ENCODE measurements at regions not wholly inside any gene's neighbourhood (a gene's known extent, or its start where the extent isn't known, plus 50 kb on each side); places are given as distances from the start of the nearest gene placed in this dataset.

GRCh38 chr15:48020166-48020565, 100.6 kb upstream of the SLC24A5 start:
- no peaks in the 10 kb centered on the region for H3K36me3 ChIP-seq (ENCODE audit: control insufficient read depth, insufficient read depth, low read length)
- no peaks in the 10 kb centered on the region for H3K9me3 ChIP-seq (ENCODE audit: control insufficient read depth, insufficient read depth, low read length)

GRCh38 chr15:48021336-48022086, 99.3 kb upstream of the SLC24A5 start:
- no peaks in the 10 kb centered on the region for H3K27me3 ChIP-seq (ENCODE audit: control insufficient read depth, insufficient read depth, low read length)
- no peaks in the 10 kb centered on the region for H3K36me3 ChIP-seq (ENCODE audit: control insufficient read depth, insufficient read depth, low read length)
- no peaks in the 10 kb centered on the region for H3K9me3 ChIP-seq (ENCODE audit: control insufficient read depth, insufficient read depth, low read length)
- no peak overlapping the region for H3K9ac ChIP-seq (ENCODE audit: low read depth, low read length)
- H3K4me3 ChIP-seq (ENCODE audit: low read depth, low read length) = no peak overlapping the region
- no peaks in the 10 kb centered on the region for H3K4me1 ChIP-seq (ENCODE audit: control insufficient read depth, insufficient read depth, low read length)
- H3K27ac ChIP-seq (ENCODE audit: low read depth, low read length) = no peak overlapping the region

More at GRCh38 chr15:48020166-48020565, 100.6 kb upstream of the SLC24A5 start:
- no peak overlapping the region for H3K4me3 ChIP-seq (ENCODE audit: low read depth, low read length)
- no peak overlapping the region for H3K27ac ChIP-seq (ENCODE audit: low read depth, low read length)
- H3K4me1 ChIP-seq (ENCODE audit: control insufficient read depth, insufficient read depth, low read length) = no peaks in the 10 kb centered on the region
- H3K27me3 ChIP-seq (ENCODE audit: control insufficient read depth, insufficient read depth, low read length) = no peaks in the 10 kb centered on the region
- no peak overlapping the region for H3K9ac ChIP-seq (ENCODE audit: low read depth, low read length)

GRCh38 chr15:48025118-48025517, 95.7 kb upstream of the SLC24A5 start:
- Histone ChIP-seq H3K36me3 (ENCODE audit: control insufficient read depth, insufficient read depth, low read length) (no peaks in the 10 kb centered on the region), H3K4me3 (ENCODE audit: low read depth, low read length) (no peak overlapping the region), H3K27me3 (ENCODE audit: control insufficient read depth, insufficient read depth, low read length) (no peaks in the 10 kb centered on the region), H3K9me3 (ENCODE audit: control insufficient read depth, insufficient read depth, low read length) (no peaks in the 10 kb centered on the region), H3K27ac (ENCODE audit: low read depth, low read length) (no peak overlapping the region), H3K9ac (ENCODE audit: low read depth, low read length) (no peak overlapping the region), H3K4me1 (ENCODE audit: control insufficient read depth, insufficient read depth, low read length) (no peaks in the 10 kb centered on the region)

DNA sequence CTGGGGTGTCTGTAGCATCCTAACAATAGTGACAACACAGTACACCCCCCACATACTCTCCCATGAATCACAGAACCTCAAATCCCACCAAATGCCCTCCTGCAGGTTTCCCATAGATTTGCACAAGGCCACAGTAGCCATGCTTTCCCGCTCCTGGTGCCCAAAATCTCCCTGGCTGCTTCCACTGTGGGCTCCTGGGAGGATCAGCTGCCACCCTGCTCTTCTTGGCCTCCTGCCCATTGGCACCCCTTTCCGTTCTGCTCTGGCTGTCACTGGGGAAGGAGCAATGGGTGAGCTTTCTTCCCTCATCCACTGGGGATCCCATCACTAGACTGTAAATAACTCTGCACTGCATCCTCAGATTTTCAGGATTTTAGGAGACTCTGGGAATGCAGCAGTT, 92.1 kb upstream of the SLC24A5 start:
- Histone ChIP-seq H3K27ac (ENCODE audit: low read depth, low read length) (no peak overlapping the region), H3K9me3 (ENCODE audit: control insufficient read depth, insufficient read depth, low read length) (no peaks in the 10 kb centered on the region), H3K27me3 (ENCODE audit: control insufficient read depth, insufficient read depth, low read length) (no peaks in the 10 kb centered on the region), H3K36me3 (ENCODE audit: control insufficient read depth, insufficient read depth, low read length) (no peaks in the 10 kb centered on the region), H3K4me3 (ENCODE audit: low read depth, low read length) (no peak overlapping the region), H3K4me1 (ENCODE audit: control insufficient read depth, insufficient read depth, low read length) (no peaks in the 10 kb centered on the region), H3K9ac (ENCODE audit: low read depth, low read length) (no peak overlapping the region)

GRCh38 chr15:48029642-48030041, 91.1 kb upstream of the SLC24A5 start:
- no peak overlapping the region for H3K4me3 ChIP-seq (ENCODE audit: low read depth, low read length)
- H3K27ac ChIP-seq (ENCODE audit: low read depth, low read length) = no peak overlapping the region
- H3K36me3 ChIP-seq (ENCODE audit: control insufficient read depth, insufficient read depth, low read length) = no peaks in the 10 kb centered on the region
- H3K27me3 ChIP-seq (ENCODE audit: control insufficient read depth, insufficient read depth, low read length) = no peaks in the 10 kb centered on the region
- no peaks in the 10 kb centered on the region for H3K9me3 ChIP-seq (ENCODE audit: control insufficient read depth, insufficient read depth, low read length)
- no peak overlapping the region for H3K9ac ChIP-seq (ENCODE audit: low read depth, low read length)
- no peaks in the 10 kb centered on the region for H3K4me1 ChIP-seq (ENCODE audit: control insufficient read depth, insufficient read depth, low read length)

- H3K4me3 ChIP-seq (ENCODE audit: low read depth, low read length) = no peak overlapping the region
- no peaks in the 10 kb centered on the region for H3K9me3 ChIP-seq (ENCODE audit: control insufficient read depth, insufficient read depth, low read length)
- H3K27me3 ChIP-seq (ENCODE audit: control insufficient read depth, insufficient read depth, low read length) = no peaks in the 10 kb centered on the region
- H3K27ac ChIP-seq (ENCODE audit: low read depth, low read length) = no peak overlapping the region
- no peak overlapping the region for H3K9ac ChIP-seq (ENCODE audit: low read depth, low read length)
- no peaks in the 10 kb centered on the region for H3K36me3 ChIP-seq (ENCODE audit: control insufficient read depth, insufficient read depth, low read length)
- no peaks in the 10 kb centered on the region for H3K4me1 ChIP-seq (ENCODE audit: control insufficient read depth, insufficient read depth, low read length)
These were observed 89.3 kb upstream of the SLC24A5 start for GRCh38 chr15:48031466-48031865.

DNA sequence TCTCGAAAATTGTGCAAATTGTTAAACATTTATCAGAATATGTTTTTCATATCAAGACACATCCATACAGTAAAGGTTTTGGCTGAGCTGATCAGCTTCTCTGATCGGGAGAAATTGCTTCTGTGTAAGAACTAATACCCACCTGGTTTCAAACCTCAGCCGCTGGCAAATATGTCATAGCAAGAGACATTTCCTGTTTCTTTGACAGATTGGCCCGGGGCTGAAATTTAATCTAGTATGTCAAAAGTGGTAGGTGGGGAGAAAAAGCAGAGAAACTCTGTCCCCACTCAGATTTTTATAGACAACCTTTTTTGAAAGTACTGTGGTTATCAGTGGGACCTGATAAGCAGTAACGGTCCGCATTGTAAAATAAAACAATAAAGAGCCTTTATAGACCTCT, 88.8 kb upstream of the SLC24A5 start:
- Histone ChIP-seq H3K4me3 (ENCODE audit: low read depth, low read length) (no peak overlapping the region), H3K27me3 (ENCODE audit: control insufficient read depth, insufficient read depth, low read length) (no peaks in the 10 kb centered on the region), H3K4me1 (ENCODE audit: control insufficient read depth, insufficient read depth, low read length) (no peaks in the 10 kb centered on the region), H3K27ac (ENCODE audit: low read depth, low read length) (no peak overlapping the region), H3K9me3 (ENCODE audit: control insufficient read depth, insufficient read depth, low read length) (no peaks in the 10 kb centered on the region), H3K9ac (ENCODE audit: low read depth, low read length) (no peak overlapping the region), H3K36me3 (ENCODE audit: control insufficient read depth, insufficient read depth, low read length) (no peaks in the 10 kb centered on the region)

GRCh38 chr15:48032911-48033310, 87.9 kb upstream of the SLC24A5 start:
- H3K9me3 ChIP-seq (ENCODE audit: control insufficient read depth, insufficient read depth, low read length) = no peaks in the 10 kb centered on the region
- H3K27me3 ChIP-seq (ENCODE audit: control insufficient read depth, insufficient read depth, low read length) = no peaks in the 10 kb centered on the region
- H3K4me3 ChIP-seq (ENCODE audit: low read depth, low read length) = no peak overlapping the region
- no peaks in the 10 kb centered on the region for H3K36me3 ChIP-seq (ENCODE audit: control insufficient read depth, insufficient read depth, low read length)
- no peaks in the 10 kb centered on the region for H3K4me1 ChIP-seq (ENCODE audit: control insufficient read depth, insufficient read depth, low read length)
- no peak overlapping the region for H3K9ac ChIP-seq (ENCODE audit: low read depth, low read length)
- no peak overlapping the region for H3K27ac ChIP-seq (ENCODE audit: low read depth, low read length)

- Histone ChIP-seq H3K4me1 (ENCODE audit: control insufficient read depth, insufficient read depth, low read length) (0 out of 2 replicates have a peak, but pooled peaks cover 8% of the 10 kb centered on the region), H3K27ac (ENCODE audit: low read depth, low read length) (no peak overlapping the region), H3K9me3 (ENCODE audit: control insufficient read depth, insufficient read depth, low read length) (no peaks in the 10 kb centered on the region), H3K36me3 (ENCODE audit: control insufficient read depth, insufficient read depth, low read length) (no peaks in the 10 kb centered on the region), H3K9ac (ENCODE audit: low read depth, low read length) (no peak overlapping the region), H3K27me3 (ENCODE audit: control insufficient read depth, insufficient read depth, low read length) (no peaks in the 10 kb centered on the region), H3K4me3 (ENCODE audit: low read depth, low read length) (no peak overlapping the region)
These were observed 82.6 kb upstream of the SLC24A5 start for GRCh38 chr15:48038221-48038620.

DNA sequence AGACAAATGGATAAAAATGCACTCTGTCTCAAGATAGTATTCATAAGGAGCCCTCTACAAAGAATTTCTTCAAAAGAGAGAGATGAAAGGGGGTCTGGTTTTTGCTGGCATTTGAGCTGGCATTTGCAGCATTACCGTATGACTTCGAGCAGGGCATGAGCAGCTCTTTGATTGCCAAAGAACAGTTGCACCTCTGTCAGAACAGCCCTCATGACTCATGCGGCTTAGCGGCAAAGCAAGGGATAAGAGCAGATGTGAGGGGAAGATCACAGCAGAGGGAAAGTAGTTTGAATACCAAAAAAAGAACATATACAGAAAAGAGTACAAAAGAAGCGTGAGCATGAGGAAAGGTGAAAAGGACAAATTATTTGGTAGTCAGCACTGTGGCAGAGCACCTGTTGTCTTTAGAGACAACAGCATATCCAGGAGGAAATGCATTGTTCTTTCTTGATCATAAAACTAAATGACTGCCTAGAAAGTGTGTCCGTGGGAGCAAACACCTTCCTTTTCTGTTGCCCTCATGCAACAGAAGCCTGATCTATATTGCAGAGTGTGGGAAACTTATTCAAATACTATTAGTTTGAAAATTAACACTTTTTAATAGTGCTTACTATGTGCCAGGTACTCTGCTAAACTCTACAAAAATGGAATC, 80.5 kb upstream of the SLC24A5 start:
- H3K4me1 ChIP-seq (ENCODE audit: control insufficient read depth, insufficient read depth, low read length) = 0 out of 2 replicates have a peak, but pooled peaks cover 8% of the 10 kb centered on the region
- no peak overlapping the region for H3K4me3 ChIP-seq (ENCODE audit: low read depth, low read length)
- H3K9ac ChIP-seq (ENCODE audit: low read depth, low read length) = no peak overlapping the region
- H3K36me3 ChIP-seq (ENCODE audit: control insufficient read depth, insufficient read depth, low read length) = no peaks in the 10 kb centered on the region
- no peaks in the 10 kb centered on the region for H3K9me3 ChIP-seq (ENCODE audit: control insufficient read depth, insufficient read depth, low read length)
- no peaks in the 10 kb centered on the region for H3K27me3 ChIP-seq (ENCODE audit: control insufficient read depth, insufficient read depth, low read length)
- no peak overlapping the region for H3K27ac ChIP-seq (ENCODE audit: low read depth, low read length)

- Histone ChIP-seq H3K9me3 (ENCODE audit: control insufficient read depth, insufficient read depth, low read length) (no peaks in the 10 kb centered on the region), H3K27ac (ENCODE audit: low read depth, low read length) (no peak overlapping the region), H3K36me3 (ENCODE audit: control insufficient read depth, insufficient read depth, low read length) (no peaks in the 10 kb centered on the region)
These were observed 79.3 kb upstream of the SLC24A5 start for GRCh38 chr15:48041454-48041853.

More at GRCh38 chr15:48041454-48041853, 79.3 kb upstream of the SLC24A5 start:
- Histone ChIP-seq H3K4me1 (ENCODE audit: control insufficient read depth, insufficient read depth, low read length) (peaks cover 10% of the 10 kb centered on the region), H3K4me3 (ENCODE audit: low read depth, low read length) (no peak overlapping the region), H3K9ac (ENCODE audit: low read depth, low read length) (no peak overlapping the region), H3K27me3 (ENCODE audit: control insufficient read depth, insufficient read depth, low read length) (no peaks in the 10 kb centered on the region)
